HG02981 (cell line): ENCODE measurements at regions not wholly inside any gene's neighbourhood (a gene's known extent, or its start where the extent isn't known, plus 50 kb on each side); places are given as distances from the start of the nearest gene placed in this dataset.
"Not testable (repeated sequence)": the region's sequence is repeated elsewhere in the genome, so short reads cannot be mapped to it uniquely, and the experiment has no call there.

ENCODE experiments used
- ATAC-seq: cut with Tn5 transposase; IDR thresholded peaks from one replicate; pipeline ENCODE4 v1.9.1; 2021; ENCODE audit warnings: mild to moderate bottlenecking, moderate library complexity; ENCODE audit not compliant: unreplicated experiment

DNA sequence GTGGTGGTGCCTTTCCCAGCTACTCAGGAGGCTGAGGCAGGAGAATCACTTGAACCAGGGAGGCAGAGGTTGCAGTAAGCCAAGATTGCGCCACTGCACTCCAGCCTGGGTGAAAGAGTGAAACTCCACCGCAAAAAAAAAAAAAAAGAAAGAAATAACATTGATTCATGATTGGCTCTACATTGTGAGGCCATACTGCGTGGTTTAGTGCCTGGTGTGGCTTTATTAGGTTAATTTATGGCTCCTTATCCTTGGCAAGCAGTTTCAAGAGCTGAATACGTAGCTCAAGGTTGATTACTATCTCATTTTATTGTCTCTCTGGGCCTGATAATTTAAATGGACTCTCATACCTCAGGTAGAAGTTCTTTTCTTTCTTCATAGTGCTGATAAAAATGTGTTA lies 80.5 kb upstream of the MTLN start:
- ATAC-seq = not testable (repeated sequence)

GRCh38 chr2:110291909-110292579 lies 79.7 kb upstream of the MTLN start:
- not testable (repeated sequence) for ATAC-seq

GRCh38 chr2:110287817-110288216 lies 75.5 kb upstream of the MTLN start:
- ATAC-seq = not testable (repeated sequence)

DNA sequence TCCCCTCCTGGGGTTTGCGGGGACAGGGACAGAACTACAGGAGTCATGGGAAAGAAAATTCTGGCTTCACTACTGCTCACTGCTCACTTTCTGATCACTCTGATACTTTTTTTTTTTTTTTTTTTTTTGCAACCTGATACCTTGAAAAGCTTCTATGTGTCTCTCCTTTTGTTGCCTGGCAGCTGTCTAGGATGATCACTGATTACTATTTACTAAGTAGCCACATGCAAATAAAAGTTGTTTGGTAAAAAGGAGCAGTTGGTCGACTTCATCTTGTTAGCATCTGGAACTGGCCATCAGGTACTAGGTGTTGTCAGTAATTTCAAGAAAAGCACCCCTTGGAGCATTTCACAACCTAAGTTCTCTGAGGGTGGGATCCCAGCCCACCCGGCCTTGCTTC lies 74.9 kb upstream of the MTLN start:
- ATAC-seq = not testable (repeated sequence)

GRCh38 chr2:110285002-110285401 lies 72.7 kb upstream of the MTLN start:
- ATAC-seq = not testable (repeated sequence)

GRCh38 chr2:110280804-110281203 lies 68.5 kb upstream of the MTLN start:
- ATAC-seq = not testable (repeated sequence)

- ATAC-seq = not testable (repeated sequence)
Observed at GRCh38 chr2:110277054-110277453, 64.7 kb upstream of the MTLN start.

DNA sequence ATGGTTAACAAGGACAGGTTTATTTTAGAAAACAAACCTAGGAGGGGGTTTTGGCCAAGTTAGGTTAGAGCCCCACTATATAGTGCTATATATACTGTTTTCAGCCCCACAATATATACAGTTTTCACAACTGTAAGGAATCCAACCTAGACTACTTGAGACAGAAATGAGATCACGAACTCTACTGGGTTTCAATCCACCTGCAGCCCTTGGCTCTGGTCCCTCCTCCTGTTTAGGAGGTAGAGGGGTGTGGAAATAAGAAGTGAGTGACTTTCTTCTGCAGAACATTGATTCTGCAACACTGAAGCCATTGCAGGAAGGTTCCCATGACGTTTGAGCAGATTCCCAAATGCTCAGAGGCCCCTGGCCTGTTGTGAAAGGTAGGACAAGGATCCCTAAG lies 63.7 kb upstream of the MTLN start:
- not testable (repeated sequence) for ATAC-seq

DNA sequence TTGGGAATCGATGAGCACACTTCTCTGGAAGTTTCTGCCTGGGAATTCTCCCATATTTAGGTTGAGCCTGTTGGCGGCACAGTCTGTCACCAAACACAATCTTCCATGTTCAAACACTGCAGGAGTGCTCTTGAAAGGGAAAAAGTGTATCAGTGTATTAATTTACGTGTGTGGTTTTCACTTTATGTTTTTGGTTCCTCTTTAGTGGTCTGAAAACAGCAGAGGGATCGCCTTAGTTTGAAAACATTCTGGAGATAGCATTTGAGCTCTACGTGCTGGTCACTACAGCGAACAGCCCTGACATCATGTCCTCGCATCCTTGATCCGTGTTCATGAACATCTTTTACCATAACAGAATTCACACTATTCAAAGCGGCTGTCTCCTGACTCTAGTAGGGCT lies 57.3 kb upstream of the MTLN start:
- not testable (repeated sequence) for ATAC-seq

- ATAC-seq = not testable (repeated sequence)
Observed at GRCh38 chr2:110267828-110268407, 55.6 kb upstream of the MTLN start.

- ATAC-seq = not testable (repeated sequence)
Observed at GRCh38 chr2:110264804-110265203, 52.5 kb upstream of the MTLN start.

DNA sequence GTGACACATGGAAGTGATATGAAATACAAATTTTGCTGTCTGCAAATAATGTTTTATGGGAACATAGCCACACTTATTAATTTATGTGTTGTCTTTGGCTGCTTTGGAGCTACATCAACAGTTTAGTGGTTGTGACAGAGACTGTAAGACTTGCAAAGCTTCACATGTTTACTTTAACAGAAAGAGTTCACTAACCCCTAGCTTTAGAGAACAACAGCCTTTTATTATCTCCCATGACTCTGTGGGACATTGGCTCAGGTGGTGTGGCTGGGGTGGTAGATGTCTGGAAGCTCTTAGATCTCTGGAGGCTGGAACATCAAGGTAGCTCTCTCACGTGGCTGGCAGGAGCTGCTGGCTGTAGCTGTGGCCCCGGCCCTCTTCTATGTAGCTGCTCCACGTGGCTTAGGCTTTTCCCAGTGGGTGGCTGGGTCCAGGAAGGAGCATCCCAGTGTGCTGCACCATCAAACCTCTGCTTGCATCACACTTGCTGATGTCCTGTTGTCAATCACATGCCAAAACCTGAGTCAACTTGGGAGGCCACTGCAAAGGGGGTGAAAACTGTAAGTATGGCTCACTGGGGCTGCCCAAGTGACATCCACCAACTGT lies 51.8 kb upstream of the MTLN start:
- not testable (repeated sequence) for ATAC-seq

DNA sequence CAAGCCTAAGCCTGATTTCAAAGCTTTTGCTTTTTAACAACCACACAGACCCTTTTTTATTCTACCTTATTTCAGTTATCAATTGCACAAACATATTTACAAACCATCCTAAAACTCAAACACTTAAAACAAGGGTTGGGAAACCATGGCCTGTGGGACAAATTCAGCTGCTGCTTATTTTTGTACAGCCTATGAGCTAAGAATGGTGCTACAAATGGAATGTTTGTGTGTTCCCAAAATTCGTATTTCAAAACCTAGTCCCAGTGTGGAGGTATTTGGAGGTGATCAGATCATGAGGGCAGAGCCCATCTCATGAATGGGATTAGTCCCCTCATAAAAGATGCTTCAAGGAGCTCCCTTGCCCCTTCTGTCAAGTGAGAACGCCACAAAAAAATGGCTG lies 51.1 kb upstream of the MTLN start:
- ATAC-seq = not testable (repeated sequence)
